ENCODE measurements at regions not wholly inside any gene's neighbourhood (a gene's known extent, or its start where the extent isn't known, plus 50 kb on each side); places are given as distances from the start of the nearest gene placed in this dataset.

GRCh38 chr12:89831310-89832095 lies 122.9 kb upstream of the ATP2B1 start:
- TF ChIP-seq POLR2A (IDR thresholded peaks at IDR 0.05) (no peak), CTCF (IDR thresholded peaks at IDR 0.05) (no peak)
